CD14-positive monocyte (primary cell): ENCODE measurements at regions not wholly inside any gene's neighbourhood (a gene's known extent, or its start where the extent isn't known, plus 50 kb on each side); places are given as distances from the start of the nearest gene placed in this dataset.

Source experiments
- DNase-seq, 3 donors: peaks; one replicate each; pipeline ENCODE4 v3.0.0-alpha.2; 2011 to 2022
- H2AFZ ChIP-seq: 2 replicates; pipeline ENCODE4 v1.6.0; 2012; ENCODE audit warnings: mild to moderate bottlenecking, low read depth, low read length, inconsistent platforms; ENCODE audit not compliant: insufficient read depth, poor library complexity, severe bottlenecking
- H3K27ac ChIP-seq, 2 donors: 1 replicate in 1 of 2; 2 replicates in 1 of 2; pipeline ENCODE4 v1.5.1; 2012 to 2013; ENCODE audit warnings: low read length in 2 of 2, control low read depth in 1 of 2, inconsistent platforms in 1 of 2, low read depth in 1 of 2, mild to moderate bottlenecking in 1 of 2
- H3K27me3 ChIP-seq, 2 donors: one replicate each; pipeline versions ENCODE4 v1.6.0 to v1.6.1; 2011 to 2013; ENCODE audit warnings: low read length in 2 of 2; ENCODE audit not compliant: control insufficient read depth in 2 of 2, insufficient read depth in 2 of 2
- H3K36me3 ChIP-seq, 2 donors: replicated peaks in 1 of 2; 1 replicate in 1 of 2; 2 replicates in 1 of 2; pipeline versions ENCODE4 v1.5.1 to v1.6.1; 2012 to 2013; ENCODE audit warnings: low read length in 2 of 2, control low read depth in 1 of 2, inconsistent platforms in 1 of 2, mild to moderate bottlenecking in 1 of 2; ENCODE audit not compliant: insufficient read depth in 2 of 2, control insufficient read depth in 1 of 2
- H3K4me1 ChIP-seq, 2 donors: 1 replicate in 1 of 2; 2 replicates in 1 of 2; pipeline versions ENCODE4 v1.5.1 to v1.6.1; 2012 to 2013; ENCODE audit warnings: low read length in 2 of 2, control low read depth in 1 of 2, inconsistent platforms in 1 of 2, mild to moderate bottlenecking in 1 of 2, moderate library complexity in 1 of 2; ENCODE audit not compliant: insufficient read depth in 2 of 2, control insufficient read depth in 1 of 2
- H3K4me2 ChIP-seq: replicated peaks from 2 replicates; pipeline ENCODE3; 2012; ENCODE audit warnings: low read length, moderate library complexity, mild to moderate bottlenecking; ENCODE audit not compliant: poor library complexity, severe bottlenecking; ENCODE audit errors: extremely low read depth
- H3K4me3 ChIP-seq, 3 experiments: fragments of 200-600 bp in 1 of 3; sonication (generic) in 1 of 3; replicated peaks in 1 of 3; 1 replicate in 2 of 3; 2 replicates in 1 of 3; pipeline ENCODE4 v1.5.1; 2011 to 2013; ENCODE audit warnings: low read length in 3 of 3, mild to moderate bottlenecking in 3 of 3, control low read depth in 2 of 3, low read depth in 2 of 3, inconsistent platforms in 1 of 3, moderate library complexity in 1 of 3
- H3K79me2 ChIP-seq: 2 replicates; pipeline ENCODE4 v1.6.0; 2012; ENCODE audit warnings: mild to moderate bottlenecking, control low read depth, inconsistent platforms, low read length, moderate library complexity; ENCODE audit not compliant: insufficient read depth
- H3K9ac ChIP-seq: 2 replicates; pipeline ENCODE4 v1.6.0; 2017; ENCODE audit warnings: low read length, mild to moderate bottlenecking; ENCODE audit not compliant: insufficient read depth, poor library complexity, severe bottlenecking
- H3K9me3 ChIP-seq, 2 donors: replicated peaks in 1 of 2; 1 replicate in 1 of 2; 2 replicates in 1 of 2; pipeline versions ENCODE4 v1.5.1 to v1.6.1; 2012 to 2013; ENCODE audit warnings: low read length in 2 of 2, control low read depth in 1 of 2; ENCODE audit not compliant: control insufficient read depth in 1 of 2, insufficient read depth in 1 of 2
- H4K20me1 ChIP-seq: 2 replicates; pipeline ENCODE4 v1.6.0; 2012; ENCODE audit warnings: mild to moderate bottlenecking, low read length, control low read depth, moderate library complexity; ENCODE audit not compliant: insufficient read depth
- H3K27ac Mint-ChIP-seq, 7 donors: one replicate each; pipeline ENCODE4 v1.8.0; 2020; ENCODE audit warnings: mild to moderate bottlenecking in 7 of 7, mixed read lengths in 7 of 7, moderate library complexity in 6 of 7, inconsistent platforms in 2 of 7
- H3K27me3 Mint-ChIP-seq, 3 donors: one replicate each; pipeline ENCODE4 v1.8.0; 2021 to 2022; ENCODE audit warnings: low read depth in 3 of 3, mild to moderate bottlenecking in 3 of 3, mixed read lengths in 3 of 3, moderate library complexity in 3 of 3, inconsistent platforms in 1 of 3
- H3K36me3 Mint-ChIP-seq, 2 donors: one replicate each; pipeline ENCODE4 v1.8.0; 2020; ENCODE audit warnings: mixed read lengths in 2 of 2, inconsistent platforms in 1 of 2, mild to moderate bottlenecking in 1 of 2
- H3K4me1 Mint-ChIP-seq: one replicate; pipeline ENCODE4 v1.8.0; 2020; ENCODE audit warnings: mild to moderate bottlenecking, mixed read lengths
- H3K4me3 Mint-ChIP-seq, 2 donors: one replicate each; pipeline ENCODE4 v1.8.0; 2020; ENCODE audit warnings: mild to moderate bottlenecking in 2 of 2, mixed read lengths in 2 of 2, moderate library complexity in 1 of 2
- H3K9me3 Mint-ChIP-seq, 7 donors: one replicate each; pipeline ENCODE4 v1.8.0; 2020 to 2022; ENCODE audit warnings: mixed read lengths in 7 of 7, mild to moderate bottlenecking in 6 of 7, moderate library complexity in 6 of 7, inconsistent platforms in 2 of 7
- CTCF ChIP-seq: fragments of 200-600 bp; IDR thresholded peaks from one replicate; pipeline ENCODE4 v1.8.0; 2022; ENCODE audit warnings: antibody characterized with exemption, mild to moderate bottlenecking
- WGBS: methylation state at CpG from one replicate; pipeline ENCODE4 v1.1.5; 2013; ENCODE audit warnings: missing lambda C conversion rate; ENCODE audit not compliant: insufficient coverage; 5-methylcytosine and 5-hydroxymethylcytosine counted together
- intact Hi-C, 2 donors: fragments of 100-400 bp; cut with micrococcal nuclease; formaldehyde crosslinking; loops; one replicate each; pipeline versions ENCODE4 v1.15.0 to v1.15.1; 2023

GRCh38 chr1:82640352-82640751, 839.6 kb downstream of the ADGRL2 start:
- no peaks in the 10 kb centered on the region for H4K20me1 ChIP-seq
- H3K27ac ChIP-seq = no peak overlapping the region
- no peak overlapping the region for H3K4me3 Mint-ChIP-seq
- no peaks in the 10 kb centered on the region for H3K79me2 ChIP-seq
- H3K9ac ChIP-seq = no peak overlapping the region
- DNase-seq = no peak
- no peaks in the 10 kb centered on the region for H3K27me3 ChIP-seq
- no peaks in the 10 kb centered on the region for H3K36me3 ChIP-seq
- no peaks in the 10 kb centered on the region for H3K9me3 Mint-ChIP-seq
- H3K4me3 ChIP-seq = no peak overlapping the region
- no peak overlapping the region for H3K27ac Mint-ChIP-seq
- H3K4me2 ChIP-seq = no peak overlapping the region
- H3K36me3 Mint-ChIP-seq = no peaks in the 10 kb centered on the region
- no CpG with 5 or more reads among the region's 1 CpG for WGBS
- TF ChIP-seq CTCF = no peak
- no peaks in the 10 kb centered on the region for H3K9me3 ChIP-seq
- intact Hi-C loops = no loop called here
- H2AFZ ChIP-seq = no peak overlapping the region
- H3K4me1 Mint-ChIP-seq = no peaks in the 10 kb centered on the region
- no peaks in the 10 kb centered on the region for H3K4me1 ChIP-seq
- H3K27me3 Mint-ChIP-seq = no peaks in the 10 kb centered on the region

GRCh38 chr1:82634266-82634665, 833.5 kb downstream of the ADGRL2 start:
- intact Hi-C loops = no loop called here
- WGBS = no CpG with 5 or more reads among the region's 1 CpG
- no peaks in the 10 kb centered on the region for H3K27me3 Mint-ChIP-seq
- DNase-seq = no peak
- Histone ChIP-seq H3K4me2 (no peak overlapping the region), H3K79me2 (no peaks in the 10 kb centered on the region), H3K4me3 (no peak overlapping the region), H3K9ac (no peak overlapping the region), H3K27me3 (no peaks in the 10 kb centered on the region), H3K9me3 (no peaks in the 10 kb centered on the region), H3K4me1 (no peaks in the 10 kb centered on the region), H3K36me3 (no peaks in the 10 kb centered on the region), H3K27ac (no peak overlapping the region), H2AFZ (no peak overlapping the region), H4K20me1 (no peaks in the 10 kb centered on the region)
- H3K27ac Mint-ChIP-seq = no peak overlapping the region
- no peaks in the 10 kb centered on the region for H3K36me3 Mint-ChIP-seq
- no peak overlapping the region for H3K4me3 Mint-ChIP-seq
- no peaks in the 10 kb centered on the region for H3K4me1 Mint-ChIP-seq
- no peak for TF ChIP-seq CTCF
- H3K9me3 Mint-ChIP-seq = peaks cover 2 to 8% (median 3%) of the 10 kb centered on the region in 7 donors
